CD4-positive, alpha-beta T cell treated with Interferon alpha-2 for 1 hour (primary cell): ENCODE measurements at regions not wholly inside any gene's neighbourhood (a gene's known extent, or its start where the extent isn't known, plus 50 kb on each side); places are given as distances from the start of the nearest gene placed in this dataset.

Experiments used
- DNase-seq, 2 donors: peaks; one replicate each; pipeline ENCODE4 v3.0.0-alpha.2; 2020 to 2022

DNA sequence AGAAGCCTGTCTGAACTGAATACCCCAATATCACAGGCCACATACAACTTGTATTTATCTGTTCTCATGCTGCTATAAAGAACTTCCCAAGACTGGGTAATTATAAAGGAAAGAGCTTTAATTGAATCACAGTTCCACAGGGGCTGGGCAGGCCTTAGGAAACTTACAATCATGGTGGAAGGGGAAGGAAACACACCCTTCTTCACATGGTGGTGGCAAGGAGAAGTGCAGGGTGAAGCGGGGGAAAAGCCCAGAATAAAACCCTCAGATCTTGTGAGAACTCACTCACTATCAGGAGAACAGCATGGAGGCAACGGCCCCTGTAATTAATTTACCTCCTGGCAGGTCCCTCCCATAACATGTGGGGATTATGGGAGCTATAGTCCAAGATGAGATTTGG, 50.3 kb upstream of the FNDC1 start:
- no peak for DNase-seq

DNA sequence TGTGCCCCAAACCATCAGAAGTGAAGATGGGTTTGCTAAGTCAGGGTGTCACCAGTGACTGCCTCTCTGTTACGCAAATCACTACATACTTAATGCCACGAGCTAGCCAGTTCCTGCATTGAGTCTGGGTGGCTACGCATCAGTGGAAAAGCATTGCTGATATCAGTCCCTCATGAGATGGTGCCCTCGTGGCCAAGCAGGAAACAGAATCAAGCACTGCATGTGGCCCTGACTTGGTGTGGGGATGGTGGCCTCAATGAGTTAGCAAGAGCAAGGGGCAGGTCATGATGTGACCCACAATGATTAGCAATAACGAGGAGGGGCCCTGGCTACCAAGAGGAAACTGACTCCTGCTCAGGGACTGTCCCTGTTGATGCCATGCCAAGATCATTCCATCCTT, 51.6 kb upstream of the FNDC1 start:
- DNase-seq: peak in 1 of 2 donors; percentile 82

DNA sequence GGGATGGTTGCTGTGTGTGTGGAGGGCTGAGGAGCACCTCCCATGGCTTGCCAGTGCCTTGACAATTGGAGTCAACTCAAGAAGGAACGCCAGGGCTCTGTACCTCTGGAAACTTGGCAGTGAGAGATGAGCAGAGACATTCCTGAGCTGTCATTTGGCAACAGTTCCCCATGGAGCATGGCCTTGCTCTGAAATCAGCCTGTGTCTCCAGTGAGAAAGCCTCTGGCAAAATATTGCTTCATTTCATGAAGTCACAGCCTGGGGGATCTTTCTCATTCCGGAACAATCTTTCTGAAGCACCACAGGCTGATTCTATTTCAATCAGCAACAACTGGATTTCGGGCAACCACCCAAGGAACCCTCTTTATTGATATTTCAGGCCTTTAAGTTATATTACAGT, 52.2 kb upstream of the FNDC1 start:
- DNase-seq: peak in 1 of 2 donors; percentile 24

DNA sequence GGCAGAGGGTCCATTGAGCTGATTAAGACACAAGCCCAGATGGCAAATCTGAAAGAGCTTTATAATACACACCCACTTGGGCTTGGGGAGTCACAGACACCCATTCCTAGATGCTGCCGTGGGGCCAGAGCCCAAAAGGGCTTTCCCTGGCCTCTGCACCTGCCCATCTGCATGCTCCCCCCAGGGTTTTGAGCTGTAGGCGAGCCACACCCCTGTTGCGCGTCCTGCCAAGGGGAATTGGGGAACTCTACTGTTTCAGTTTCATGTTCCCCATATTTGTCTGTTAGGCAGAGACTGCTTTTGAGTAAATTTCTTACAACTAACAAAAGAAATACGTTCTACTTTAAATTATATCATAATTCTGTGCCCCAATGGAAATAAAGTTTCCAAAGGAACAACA, 52.9 kb upstream of the FNDC1 start:
- peak; percentile 39 to 89 for DNase-seq

DNA sequence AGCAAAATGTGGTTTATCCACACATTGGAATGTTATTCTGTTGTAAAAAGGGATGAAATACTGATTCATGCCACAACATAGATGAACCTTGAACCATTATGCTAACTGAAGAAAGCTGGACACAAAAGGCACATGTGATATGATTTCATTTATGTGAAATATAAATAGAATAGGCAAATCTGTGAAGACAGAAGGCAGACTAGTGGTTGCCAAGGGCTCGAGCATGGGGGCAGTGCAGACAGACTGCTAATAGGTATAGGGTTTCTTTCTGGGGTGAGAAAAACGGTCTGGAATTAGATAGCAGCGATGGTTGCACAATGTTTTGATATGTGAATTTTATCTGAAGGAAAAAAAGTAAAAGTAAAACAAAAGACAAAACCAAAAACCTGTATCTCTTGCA, 54.6 kb upstream of the FNDC1 start:
- DNase-seq: no peak

DNA sequence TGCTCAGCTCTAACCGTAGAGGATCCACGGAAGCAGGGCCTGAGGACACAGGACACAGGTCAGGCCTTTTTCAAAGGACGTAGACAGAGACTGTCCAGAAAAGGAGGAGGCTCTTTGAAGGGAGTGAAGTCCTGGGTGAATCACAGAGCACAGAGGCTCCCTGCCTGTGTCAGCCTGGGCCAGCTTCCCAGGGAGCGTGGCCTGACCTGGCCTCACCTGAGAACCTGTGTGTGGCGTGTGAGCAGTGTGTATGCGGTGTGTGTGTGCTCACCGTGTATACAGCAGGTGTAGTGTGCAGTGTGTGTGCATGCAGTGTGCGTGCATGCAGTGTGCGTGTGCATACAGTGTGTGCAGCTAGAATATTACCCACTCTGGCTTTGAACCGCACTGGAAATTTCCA, 56.0 kb upstream of the FNDC1 start:
- DNase-seq: no peak

DNA sequence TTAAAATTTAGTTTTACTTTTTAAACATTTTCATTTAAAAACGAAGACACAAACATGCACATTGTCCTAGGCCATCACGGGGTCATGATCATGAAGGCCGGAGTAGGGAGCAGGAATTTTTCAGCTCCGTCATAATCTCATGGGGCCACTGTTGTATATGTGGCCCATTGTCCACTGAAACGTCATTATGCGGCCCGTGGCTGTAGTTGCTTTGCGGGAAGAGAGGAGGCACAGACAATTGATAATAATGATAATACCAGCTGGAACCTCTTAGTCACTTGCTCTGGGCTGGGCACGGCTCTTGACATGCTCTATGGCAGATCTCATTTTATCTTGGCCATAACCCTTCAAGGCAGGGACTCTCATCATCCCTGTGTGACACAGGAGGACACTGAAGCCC, 56.5 kb upstream of the FNDC1 start:
- no peak for DNase-seq

DNA sequence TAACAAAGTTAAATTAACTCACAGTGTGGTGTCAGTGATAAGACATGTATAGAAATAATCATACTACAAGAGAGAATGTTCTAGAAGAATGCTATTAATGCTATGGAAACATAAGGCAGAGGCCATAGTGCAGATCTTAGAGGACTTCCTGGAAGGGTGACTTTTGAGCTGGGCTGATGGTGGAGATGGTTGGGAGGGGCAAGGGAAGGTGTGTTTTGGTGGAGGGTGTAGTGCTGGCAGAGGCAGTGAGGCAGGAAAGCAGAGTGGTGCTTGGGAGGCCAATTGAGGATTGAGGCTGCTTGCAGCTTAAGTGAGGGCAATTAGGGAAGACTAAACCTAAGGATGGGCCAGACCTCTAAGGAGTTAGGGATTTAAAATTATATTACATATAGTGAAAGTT, 58.5 kb upstream of the FNDC1 start:
- peak in 1 of 2 donors; percentile 19 for DNase-seq

DNA sequence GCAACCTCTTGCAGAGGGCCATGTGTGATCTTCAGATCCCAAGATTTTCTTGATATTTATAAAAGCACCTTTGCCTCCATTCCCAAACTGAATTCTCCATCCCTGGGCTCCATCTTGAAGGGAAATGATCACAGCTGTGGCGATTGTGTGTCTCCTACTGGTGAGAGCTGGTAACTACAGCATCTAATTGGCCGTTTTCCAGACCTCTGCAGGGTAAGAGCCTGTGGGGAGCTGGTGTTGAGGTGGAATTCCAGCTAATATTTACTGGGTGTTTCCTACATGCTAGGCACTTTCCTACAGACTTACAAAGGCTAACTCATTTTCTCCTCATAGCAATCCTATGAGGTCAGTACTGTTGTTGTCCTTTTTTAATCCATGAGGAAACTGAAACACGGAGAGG, 59.2 kb upstream of the FNDC1 start:
- DNase-seq: peak; percentile 43 to 68

DNA sequence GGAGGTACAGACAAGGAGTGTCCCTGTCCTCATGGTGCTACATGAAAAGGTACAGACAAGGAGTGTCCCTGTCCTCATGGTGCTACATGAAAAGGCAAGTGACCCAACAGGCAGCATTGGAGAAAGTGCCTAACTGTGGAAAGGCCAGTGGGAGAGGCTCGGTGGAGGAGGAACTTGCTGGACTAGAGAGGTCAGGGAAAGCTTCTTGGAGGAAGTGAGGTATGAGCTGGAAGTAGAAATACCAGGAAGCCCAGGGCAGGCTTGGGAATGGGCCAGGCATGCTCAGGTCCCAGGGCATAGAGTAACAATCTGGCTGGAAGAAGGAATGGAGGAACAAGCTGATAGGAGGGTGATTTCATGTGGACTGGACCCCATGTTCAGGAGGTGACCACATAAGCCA, 59.8 kb upstream of the FNDC1 start:
- DNase-seq: no peak

DNA sequence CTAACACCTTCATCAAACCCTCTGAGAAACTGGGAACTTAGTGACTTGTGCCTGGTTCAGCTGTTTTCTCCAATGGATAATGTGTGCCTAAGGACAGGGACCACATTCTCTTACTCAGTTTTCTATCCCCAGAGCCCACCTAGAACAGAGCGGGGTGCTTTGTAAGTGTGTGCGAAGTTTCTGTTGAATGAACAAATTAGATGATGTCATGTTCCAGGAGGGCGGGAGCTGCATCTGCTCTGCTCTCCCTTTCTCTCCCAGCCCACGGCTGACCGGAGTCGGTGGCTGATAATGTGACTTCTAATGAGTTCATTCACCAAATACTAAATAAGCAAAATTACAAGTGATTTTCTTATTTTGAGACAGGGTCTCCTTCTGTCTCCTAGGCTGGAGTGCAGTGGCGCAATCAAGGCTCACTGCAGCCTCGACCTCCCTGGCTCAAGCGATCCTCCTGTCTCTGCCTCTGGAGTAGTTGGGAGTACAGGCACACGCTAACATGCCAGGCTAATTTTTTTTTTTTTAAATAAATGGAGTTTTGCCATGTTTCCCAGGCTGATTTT, 60.7 kb upstream of the FNDC1 start:
- no peak for DNase-seq

DNA sequence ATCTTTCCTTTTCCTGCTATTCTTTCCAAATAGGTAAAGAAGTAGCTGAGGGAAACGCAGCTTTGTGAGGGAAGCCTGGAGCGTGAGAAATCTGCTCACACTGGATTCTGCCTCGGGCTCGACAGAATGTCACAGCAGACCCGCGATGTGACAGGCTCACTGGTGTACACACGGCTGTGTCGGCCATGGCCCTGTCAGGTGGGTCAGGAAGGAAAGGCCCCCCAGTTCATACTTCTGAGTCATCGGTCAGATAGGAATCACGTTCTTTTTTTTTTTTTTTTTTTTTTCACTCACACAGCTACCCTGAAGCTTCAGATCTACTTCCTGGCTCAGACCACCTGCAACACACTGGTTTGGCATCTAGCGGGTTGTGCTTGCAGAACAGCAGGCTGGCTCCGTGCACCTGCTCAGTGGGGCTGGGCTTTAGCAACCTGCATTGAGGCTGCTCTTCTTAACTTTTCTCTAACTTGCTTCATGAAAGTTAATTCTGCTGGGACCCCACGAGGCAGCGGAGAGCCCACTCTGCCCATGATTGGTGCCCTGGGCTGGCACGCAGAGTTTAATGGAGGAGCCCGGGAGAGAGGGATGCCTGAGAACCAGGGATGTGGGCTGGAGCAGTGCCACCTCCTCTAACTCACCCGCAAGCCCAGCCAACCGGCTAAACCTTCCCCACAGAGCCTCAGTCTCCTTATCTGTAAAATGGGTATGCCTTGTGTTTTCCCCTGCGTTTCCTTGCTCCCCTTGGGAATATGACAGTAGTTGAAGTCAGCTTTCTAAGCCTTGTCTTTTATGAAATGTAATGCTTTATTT, 61.5 kb upstream of the FNDC1 start:
- peak; percentile 81 for DNase-seq

DNA sequence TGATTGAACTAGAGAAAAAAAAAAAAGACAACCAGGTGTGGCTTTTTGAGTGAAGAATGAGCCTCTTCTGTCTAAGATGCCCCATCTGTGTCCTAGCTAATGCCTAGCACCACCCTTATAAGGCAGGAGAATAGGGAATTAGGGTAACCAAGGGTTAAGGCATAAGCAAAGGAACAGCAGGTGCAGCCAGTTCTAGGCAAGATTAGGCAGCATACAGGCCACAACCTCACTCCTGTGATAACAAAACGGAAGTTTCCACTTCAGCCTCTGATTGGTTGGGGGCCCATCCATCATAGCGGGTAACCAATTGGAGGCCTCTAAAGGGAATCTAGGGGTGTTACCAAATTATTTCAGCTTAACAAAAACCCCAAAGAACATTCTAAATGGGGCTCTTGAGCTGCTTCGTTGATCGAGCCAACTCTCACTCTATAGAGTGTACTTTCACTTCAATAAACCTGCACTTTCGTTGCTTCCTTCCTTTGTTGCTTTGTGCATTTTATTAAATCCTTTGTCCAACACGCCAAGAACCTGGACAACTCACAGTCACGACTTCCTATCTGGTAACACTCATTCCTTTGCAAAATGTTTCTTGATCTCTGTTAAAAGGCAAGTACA, 61.9 kb upstream of the TAGAP start:
- DNase-seq: peak; percentile 91 to 96

DNA sequence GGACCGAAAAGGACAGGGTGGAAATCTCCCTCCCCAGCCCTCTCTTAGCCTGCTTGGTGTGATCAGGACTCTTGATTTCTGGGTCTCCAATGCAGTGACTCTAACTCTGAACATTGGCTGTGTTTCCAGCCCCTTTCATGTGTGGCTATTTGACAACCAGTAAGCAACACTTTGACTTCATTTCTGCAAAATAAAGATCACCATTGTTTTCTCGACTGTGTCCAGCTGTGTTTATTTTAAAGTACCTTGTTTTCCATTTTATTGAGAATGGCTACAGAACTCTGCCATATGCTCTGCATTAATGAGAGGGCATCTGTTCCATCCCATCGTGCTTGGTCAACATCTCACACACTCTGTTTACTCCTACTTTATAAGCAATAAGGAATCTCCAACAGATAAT, 60.9 kb upstream of the TAGAP start:
- DNase-seq: no peak

DNA sequence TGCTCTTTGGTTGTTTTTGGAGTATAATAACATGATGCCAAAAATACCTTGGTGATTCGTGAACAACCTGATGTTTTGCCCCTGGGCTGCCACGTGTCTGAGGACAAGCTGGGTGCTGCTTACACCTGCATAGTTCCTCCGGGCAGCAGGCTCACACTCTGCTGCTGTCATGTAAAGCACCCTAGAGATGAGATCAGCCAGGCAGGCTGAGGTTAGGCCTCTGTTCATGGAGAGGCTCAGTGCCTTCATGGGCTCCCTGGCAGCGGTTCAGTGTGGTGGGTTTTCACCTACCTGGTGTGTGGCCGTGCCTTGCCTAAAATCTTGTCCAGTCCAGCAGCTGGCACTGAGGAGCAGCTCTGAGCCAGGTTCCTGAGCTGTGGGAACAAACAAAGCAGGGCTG, 60.1 kb upstream of the TAGAP start:
- peak in 1 of 2 donors; percentile 78 for DNase-seq

DNA sequence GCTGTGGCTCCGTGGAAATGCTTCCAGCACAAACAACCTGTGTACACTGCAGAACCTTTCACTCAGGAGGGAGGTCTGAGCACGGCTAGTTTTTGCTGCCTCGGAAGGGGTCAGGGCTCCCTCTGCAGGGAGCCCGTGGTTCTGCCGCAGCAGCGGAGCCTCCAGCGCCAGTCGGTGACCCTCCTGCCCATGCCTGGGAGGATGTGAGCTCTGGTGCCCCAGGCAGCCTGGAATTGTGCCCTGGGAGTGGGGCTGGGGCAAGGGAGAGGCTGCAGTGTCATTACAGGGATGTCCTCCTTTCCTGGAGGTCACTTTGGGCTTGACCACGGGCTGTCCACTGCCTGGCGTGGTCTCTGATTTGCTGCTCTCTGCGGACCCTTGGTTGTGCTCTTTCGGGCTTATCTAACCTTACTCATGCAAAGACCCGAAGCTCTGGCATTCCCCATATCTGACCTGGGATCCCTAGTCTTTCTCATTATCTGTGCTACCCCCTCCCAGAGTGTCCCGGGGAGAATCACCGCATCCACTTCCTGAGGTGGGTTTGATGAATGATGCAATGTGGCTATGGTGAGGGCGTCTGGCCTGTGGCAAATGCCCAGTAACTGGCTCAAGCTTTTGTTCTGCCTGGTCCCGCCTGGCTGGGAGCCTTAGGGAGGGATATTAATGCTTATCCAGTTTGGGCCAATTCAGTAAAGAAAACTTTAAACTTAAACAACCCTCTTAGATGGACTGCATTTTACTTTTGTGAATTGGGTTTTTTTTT, 59.6 kb upstream of the TAGAP start:
- DNase-seq: peak; percentile 84 to 87

DNA sequence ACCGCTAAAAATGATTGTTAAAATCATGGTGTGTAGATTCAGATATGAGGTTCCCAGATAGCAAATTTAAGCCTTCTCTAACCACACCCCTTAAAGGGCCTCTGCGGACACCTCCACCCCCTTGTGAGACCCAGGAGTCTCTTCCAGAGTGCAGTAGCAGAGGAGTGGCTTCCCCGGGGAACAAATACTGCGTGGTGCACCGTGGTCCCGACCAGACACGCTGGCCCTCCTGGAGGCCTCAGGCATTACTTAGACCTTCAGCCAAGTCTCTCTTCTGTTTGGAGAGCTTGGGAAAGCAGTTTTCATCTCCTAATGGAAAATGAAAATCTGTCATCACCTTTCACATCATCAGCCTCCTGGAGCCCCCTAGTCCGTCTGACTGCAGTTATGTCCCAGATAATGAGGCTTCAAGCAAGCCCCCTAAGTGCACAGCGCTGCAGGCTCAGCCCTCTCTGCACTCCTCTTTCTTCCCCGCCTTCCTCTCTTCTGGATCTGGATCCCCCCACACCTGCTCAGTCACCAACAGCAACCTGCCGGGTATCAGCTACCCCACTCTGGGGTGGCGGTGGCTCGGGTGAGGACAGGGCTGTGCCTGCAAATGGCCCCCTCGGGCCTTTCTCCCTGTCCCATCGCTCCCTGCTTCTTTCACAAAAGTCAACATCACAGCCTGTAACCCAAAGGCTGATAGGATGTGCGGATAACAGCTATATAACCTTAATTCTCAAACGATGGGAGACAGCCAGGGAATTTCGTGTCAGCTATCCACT, 58.8 kb upstream of the TAGAP start:
- DNase-seq: no peak

DNA sequence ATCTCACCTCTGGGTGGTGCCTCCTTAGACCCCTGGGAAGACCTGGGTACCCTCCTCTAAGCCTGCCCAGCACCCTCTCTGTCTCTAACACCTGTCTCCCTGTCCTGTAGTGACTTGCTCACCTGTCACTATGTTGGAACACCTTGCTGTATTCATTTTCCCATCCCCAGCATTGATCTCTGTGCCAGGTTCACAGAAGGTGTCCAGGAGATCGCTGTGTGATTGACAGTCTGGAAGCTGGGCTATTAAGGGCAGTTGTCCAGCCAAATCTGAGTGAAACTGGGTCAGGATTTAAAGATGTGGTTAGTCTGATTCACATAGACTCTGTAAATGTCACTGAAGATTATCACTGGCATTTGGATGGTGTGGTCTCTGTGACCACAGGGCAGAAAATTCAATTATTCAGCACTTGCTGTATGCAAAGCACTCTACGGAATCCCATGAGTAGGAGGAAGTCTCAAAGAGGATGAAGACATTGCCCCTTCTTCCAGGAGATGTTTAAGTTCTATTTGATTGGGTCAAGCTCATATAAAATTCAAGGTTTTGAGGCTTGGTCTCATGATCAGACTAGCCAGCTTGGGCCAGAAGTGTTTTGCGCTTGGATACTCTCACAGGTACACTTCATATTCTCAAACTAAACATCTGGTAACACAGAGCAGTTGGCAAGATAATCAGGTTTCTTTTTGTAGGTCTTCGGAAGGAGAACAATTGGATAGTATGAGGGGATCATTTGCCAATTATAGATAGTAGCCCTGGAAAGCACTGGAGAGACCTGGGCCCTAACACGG, 57.8 kb upstream of the TAGAP start:
- DNase-seq: no peak

DNA sequence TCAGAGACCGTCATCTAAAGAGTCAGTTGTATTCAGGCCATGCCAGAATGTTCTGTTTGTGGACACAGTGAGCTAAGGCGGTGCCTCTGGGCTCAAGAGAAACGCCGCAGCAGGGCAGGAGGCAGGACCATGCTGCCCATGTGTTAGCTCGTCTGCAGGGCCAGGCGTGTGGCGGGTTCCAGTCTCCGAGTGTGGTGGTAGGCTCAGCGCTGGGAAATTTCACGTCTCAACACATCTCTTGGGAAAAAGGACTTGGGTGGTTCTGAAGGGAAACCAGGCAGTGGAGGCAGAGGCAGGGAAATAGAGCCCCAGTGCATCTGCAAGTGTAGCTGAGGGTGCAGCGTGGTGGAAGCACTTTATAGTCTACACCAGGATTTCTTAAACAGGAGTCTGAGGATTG, 56.9 kb upstream of the TAGAP start:
- DNase-seq: no peak

DNA sequence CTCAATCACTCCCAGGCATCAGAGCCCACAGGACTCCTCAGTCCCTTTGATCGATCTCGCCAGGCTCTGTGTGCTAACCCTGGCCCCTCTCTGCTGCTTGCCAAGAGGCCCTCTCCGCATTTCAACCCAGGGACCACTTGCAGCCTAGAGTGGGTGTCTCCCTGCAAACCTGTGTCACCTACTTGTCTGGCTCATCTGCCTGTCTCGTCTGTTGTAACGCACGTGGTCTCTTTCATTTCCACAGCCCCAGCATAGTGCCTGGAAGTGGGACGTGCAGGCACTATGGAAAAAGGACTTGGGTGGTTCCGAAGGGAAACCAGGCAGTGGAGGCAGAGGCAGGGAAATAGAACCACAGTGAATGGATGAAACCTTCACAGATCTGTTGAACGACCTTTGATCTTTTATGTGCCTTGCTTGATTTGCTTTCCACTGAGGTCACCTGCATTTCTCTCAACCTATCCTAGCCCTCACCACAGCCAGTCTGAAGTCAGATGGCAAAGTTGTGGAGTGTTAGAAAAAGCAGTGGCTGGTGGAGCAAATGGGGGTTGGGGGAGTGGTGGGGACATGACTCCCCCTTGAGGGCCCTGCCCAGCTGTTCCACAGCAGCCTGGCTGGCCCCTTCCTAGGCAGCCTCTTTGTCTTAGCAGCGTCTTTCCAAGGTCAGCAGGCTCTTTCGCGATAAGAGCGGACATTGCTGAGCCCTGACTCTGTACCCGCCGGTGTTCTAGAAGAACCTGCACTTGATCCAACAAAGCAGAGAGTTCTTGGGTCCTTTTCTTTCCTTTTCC, 55.8 kb upstream of the TAGAP start:
- peak in 1 of 2 donors; percentile 26 for DNase-seq

DNA sequence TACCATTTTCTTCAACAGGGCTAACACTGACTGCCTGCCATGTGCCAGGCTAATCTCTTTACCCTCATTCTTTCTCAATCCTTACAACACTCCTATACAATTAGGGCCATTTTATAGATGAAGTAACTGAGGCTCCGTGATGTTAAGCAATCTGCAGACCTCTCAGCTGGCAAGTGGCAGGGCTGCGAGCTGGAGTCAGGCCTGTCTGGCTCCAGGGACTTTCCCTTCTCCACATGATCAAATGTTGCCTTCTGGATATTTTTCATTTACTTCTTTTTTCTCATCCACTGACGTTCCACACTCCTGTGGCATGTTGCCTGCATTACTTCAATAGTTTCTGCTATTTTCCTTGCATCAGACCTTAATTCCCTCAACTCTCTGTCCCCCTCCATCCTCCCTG, 55.2 kb upstream of the TAGAP start:
- DNase-seq: no peak
